Stimulated activated naive CD8-positive, alpha-beta T cell treated with anti-CD3 and anti-CD28 coated beads, Interleukin-15, amount 100 ng/mL, for 72 hours (primary cell): ENCODE measurements at regions not wholly inside any gene's neighbourhood (a gene's known extent, or its start where the extent isn't known, plus 50 kb on each side); places are given as distances from the start of the nearest gene placed in this dataset.

Experiments used
- ATAC-seq: fragments of 150-1000 bp; cut with Tn5 transposase; 2 replicates; pipeline ENCODE4 v1.10.0; 2021; ENCODE audit warnings: mild to moderate bottlenecking, moderate library complexity
- DNase-seq, 2 donors: peaks; one replicate each; pipeline ENCODE4 v3.0.0; 2021 to 2022
- H3K27ac Mint-ChIP-seq, 2 donors: one replicate each; pipeline ENCODE4 v1.8.0; 2022; ENCODE audit warnings: mild to moderate bottlenecking in 2 of 2, mixed read lengths in 2 of 2, moderate library complexity in 2 of 2
- H3K27me3 Mint-ChIP-seq: one replicate; pipeline ENCODE4 v1.8.0; 2022; ENCODE audit warnings: mixed read lengths
- H3K4me1 Mint-ChIP-seq: one replicate; pipeline ENCODE4 v1.8.0; 2022; ENCODE audit warnings: mild to moderate bottlenecking, mixed read lengths
- H3K4me3 Mint-ChIP-seq, 2 donors: one replicate each; pipeline ENCODE4 v1.8.0; 2022; ENCODE audit warnings: mild to moderate bottlenecking in 2 of 2, mixed read lengths in 2 of 2, moderate library complexity in 1 of 2
- H3K9me3 Mint-ChIP-seq, 2 donors: one replicate each; pipeline ENCODE4 v1.8.0; 2022; ENCODE audit warnings: mixed read lengths in 2 of 2

- Mint-ChIP-seq H3K27ac (no peak overlapping the region), H3K27me3 (no peaks in the 10 kb centered on the region), H3K9me3 (no peaks in the 10 kb centered on the region), H3K4me3 (no peak overlapping the region), H3K4me1 (no peaks in the 10 kb centered on the region)
- ATAC-seq (no peak), DNase-seq (no peak)
Measured at GRCh38 chr10:111865550-111865949, 318.0 kb downstream of the GPAM start.

GRCh38 chr10:111871458-111871857, 312.1 kb downstream of the GPAM start:
- Mint-ChIP-seq H3K27ac (no peak overlapping the region), H3K9me3 (peaks cover 0 to 7% of the 10 kb centered on the region in 2 donors), H3K4me1 (peaks cover 8% of the 10 kb centered on the region), H3K27me3 (no peaks in the 10 kb centered on the region), H3K4me3 (no peak overlapping the region)
- DNase-seq (no peak), ATAC-seq (no peak)

GRCh38 chr10:111872591-111872990, 311.0 kb downstream of the GPAM start:
- Mint-ChIP-seq H3K4me1 (peaks cover 8% of the 10 kb centered on the region), H3K27ac (no peak overlapping the region), H3K4me3 (no peak overlapping the region), H3K9me3 (peaks cover 0 to 7% of the 10 kb centered on the region in 2 donors), H3K27me3 (no peaks in the 10 kb centered on the region)
- ATAC-seq (peak; percentile 39), DNase-seq (no peak)

GRCh38 chr10:111873041-111873440, 310.5 kb downstream of the GPAM start:
- H3K4me3 Mint-ChIP-seq, result no peak overlapping the region

GRCh38 chr10:111873621-111874135, 309.9 kb downstream of the GPAM start:
- Mint-ChIP-seq H3K4me1 (peaks cover 8% of the 10 kb centered on the region), H3K27ac (no peak overlapping the region), H3K4me3 (no peak overlapping the region), H3K27me3 (no peaks in the 10 kb centered on the region), H3K9me3 (peaks cover 6 to 17% of the 10 kb centered on the region in 2 donors)
- ATAC-seq, result no peak
- DNase-seq, result no peak

More at GRCh38 chr10:111873041-111873440, 310.5 kb downstream of the GPAM start:
- ATAC-seq, result no peak
- no peak for DNase-seq
- H3K9me3 Mint-ChIP-seq, result peaks cover 3 to 11% of the 10 kb centered on the region in 2 donors
- no peak overlapping the region for H3K27ac Mint-ChIP-seq
- peaks cover 8% of the 10 kb centered on the region for H3K4me1 Mint-ChIP-seq
- no peaks in the 10 kb centered on the region for H3K27me3 Mint-ChIP-seq

GRCh38 chr10:111874576-111874975, 309.0 kb downstream of the GPAM start:
- Mint-ChIP-seq H3K27me3 (no peaks in the 10 kb centered on the region), H3K9me3 (peaks cover 6 to 18% of the 10 kb centered on the region in 2 donors), H3K27ac (no peak overlapping the region), H3K4me1 (peaks cover 8% of the 10 kb centered on the region), H3K4me3 (no peak overlapping the region)
- ATAC-seq, result no peak
- no peak for DNase-seq

- ATAC-seq, result no peak
- Mint-ChIP-seq H3K4me3 (no peak overlapping the region), H3K9me3 (peaks cover 6 to 18% of the 10 kb centered on the region in 2 donors), H3K27me3 (no peaks in the 10 kb centered on the region), H3K4me1 (peaks cover 8% of the 10 kb centered on the region), H3K27ac (no peak overlapping the region)
- DNase-seq, result no peak
Measured at GRCh38 chr10:111875725-111876124, 307.8 kb downstream of the GPAM start.

- ATAC-seq (no peak), DNase-seq (no peak)
- H3K4me1 Mint-ChIP-seq, result peaks cover 7% of the 10 kb centered on the region
- no peak overlapping the region for H3K4me3 Mint-ChIP-seq
- H3K9me3 Mint-ChIP-seq, result peaks cover 6 to 18% of the 10 kb centered on the region in 2 donors
- H3K27ac Mint-ChIP-seq, result no peak overlapping the region
- no peaks in the 10 kb centered on the region for H3K27me3 Mint-ChIP-seq
Measured at GRCh38 chr10:111877258-111877657, 306.3 kb downstream of the GPAM start.

- H3K27me3 Mint-ChIP-seq, result no peaks in the 10 kb centered on the region
- H3K4me1 Mint-ChIP-seq, result no peaks in the 10 kb centered on the region
- DNase-seq (no peak), ATAC-seq (no peak)
- no peak overlapping the region for H3K4me3 Mint-ChIP-seq
- H3K27ac Mint-ChIP-seq, result no peak overlapping the region
- peaks cover 13 to 14% of the 10 kb centered on the region in 2 donors for H3K9me3 Mint-ChIP-seq
Measured at GRCh38 chr10:111879969-111880368, 303.6 kb downstream of the GPAM start.

GRCh38 chr10:111885046-111885445, 298.5 kb downstream of the GPAM start:
- H3K4me3 Mint-ChIP-seq, result no peak overlapping the region
- no peak overlapping the region for H3K27ac Mint-ChIP-seq
- no peaks in the 10 kb centered on the region for H3K4me1 Mint-ChIP-seq
- ATAC-seq (no peak), DNase-seq (no peak)
- peaks cover 12 to 14% of the 10 kb centered on the region in 2 donors for H3K9me3 Mint-ChIP-seq
- H3K27me3 Mint-ChIP-seq, result peaks cover 7% of the 10 kb centered on the region

- Mint-ChIP-seq H3K4me1 (no peaks in the 10 kb centered on the region), H3K27ac (no peak overlapping the region), H3K27me3 (peaks cover 9% of the 10 kb centered on the region), H3K4me3 (no peak overlapping the region), H3K9me3 (peaks cover 12 to 14% of the 10 kb centered on the region in 2 donors)
- ATAC-seq (no peak), DNase-seq (no peak)
Measured at GRCh38 chr10:111885919-111886318, 297.6 kb downstream of the GPAM start.

- Mint-ChIP-seq H3K9me3 (peaks cover 12 to 14% of the 10 kb centered on the region in 2 donors), H3K4me3 (no peak overlapping the region), H3K27ac (no peak overlapping the region), H3K27me3 (peaks cover 9% of the 10 kb centered on the region), H3K4me1 (no peaks in the 10 kb centered on the region)
- no peak for DNase-seq
- no peak for ATAC-seq
Measured at GRCh38 chr10:111887266-111887665, 296.3 kb downstream of the GPAM start.

- ATAC-seq, result no peak
- no peak overlapping the region for H3K27ac Mint-ChIP-seq
- no peak overlapping the region for H3K4me3 Mint-ChIP-seq
- DNase-seq, result no peak
- H3K9me3 Mint-ChIP-seq, result peaks cover 4 to 14% of the 10 kb centered on the region in 2 donors
- no peaks in the 10 kb centered on the region for H3K4me1 Mint-ChIP-seq
- H3K27me3 Mint-ChIP-seq, result peaks cover 9% of the 10 kb centered on the region
Measured at GRCh38 chr10:111890046-111890445, 293.5 kb downstream of the GPAM start.

GRCh38 chr10:111916011-111916410, 267.6 kb downstream of the GPAM start:
- Mint-ChIP-seq H3K9me3 (no peaks in the 10 kb centered on the region), H3K4me1 (no peaks in the 10 kb centered on the region), H3K4me3 (no peak overlapping the region), H3K27me3 (peaks cover 15% of the 10 kb centered on the region), H3K27ac (no peak overlapping the region)
- DNase-seq (no peak), ATAC-seq (no peak)

GRCh38 chr10:111921821-111922220, 261.7 kb downstream of the GPAM start:
- Mint-ChIP-seq H3K27ac (no peak overlapping the region), H3K27me3 (peaks cover 15% of the 10 kb centered on the region), H3K4me1 (no peaks in the 10 kb centered on the region), H3K4me3 (no peak overlapping the region), H3K9me3 (no peaks in the 10 kb centered on the region)
- DNase-seq, result no peak
- no peak for ATAC-seq

GRCh38 chr10:111923032-111923431, 260.5 kb downstream of the GPAM start:
- H3K4me3 Mint-ChIP-seq, result no peak overlapping the region
- H3K27ac Mint-ChIP-seq, result no peak overlapping the region
- no peaks in the 10 kb centered on the region for H3K4me1 Mint-ChIP-seq
- H3K27me3 Mint-ChIP-seq, result peaks cover 21% of the 10 kb centered on the region
- ATAC-seq (no peak), DNase-seq (no peak)
- no peaks in the 10 kb centered on the region for H3K9me3 Mint-ChIP-seq

GRCh38 chr10:111926286-111926685, 257.3 kb downstream of the GPAM start:
- Mint-ChIP-seq H3K4me1 (no peaks in the 10 kb centered on the region), H3K27ac (no peak overlapping the region), H3K27me3 (peaks cover 6% of the 10 kb centered on the region), H3K4me3 (no peak overlapping the region), H3K9me3 (no peaks in the 10 kb centered on the region)
- DNase-seq (no peak), ATAC-seq (no peak)
